GM12864 (cell line): ENCODE measurements at regions not wholly inside any gene's neighbourhood (a gene's known extent, or its start where the extent isn't known, plus 50 kb on each side); places are given as distances from the start of the nearest gene placed in this dataset.

Experiments
- DNase-seq: peaks from one replicate; pipeline ENCODE4 v3.0.0-alpha.2; 2011; ENCODE audit warnings: low read depth
- H3K4me3 ChIP-seq: 2 replicates; pipeline ENCODE4 v1.5.1; 2011; ENCODE audit warnings: mild to moderate bottlenecking, low read depth, low read length, control low read depth
- TF ChIP-seq, protein P1 (sequence below): IDR thresholded peaks from 2 replicates; pipeline ENCODE4 v1.5.1; 2011; ENCODE audit warnings: low read depth, mild to moderate bottlenecking, moderate library complexity, low read length, control low read depth, inconsistent platforms; ENCODE audit errors: missing control alignments

DNA sequence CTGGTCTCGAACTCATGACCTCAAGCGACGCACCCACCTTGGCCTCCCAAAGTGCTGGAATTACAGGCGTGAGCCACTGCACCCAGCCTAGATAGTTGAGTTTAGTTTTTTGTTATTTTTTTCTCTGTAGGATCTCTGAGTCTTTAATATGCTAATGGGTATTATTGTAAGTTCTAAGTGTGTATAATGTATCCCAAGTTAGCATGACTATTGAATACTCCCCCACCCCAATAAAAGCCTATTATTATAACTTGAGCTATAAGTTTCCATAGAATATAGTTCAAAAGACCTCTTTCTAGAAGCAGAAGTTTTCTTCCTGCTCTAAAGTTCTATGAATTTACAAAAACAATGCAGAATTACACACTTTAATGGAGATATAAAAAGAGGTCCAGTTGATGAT, 210.4 kb upstream of the MARCKS start:
- TF ChIP-seq, protein P1, sequence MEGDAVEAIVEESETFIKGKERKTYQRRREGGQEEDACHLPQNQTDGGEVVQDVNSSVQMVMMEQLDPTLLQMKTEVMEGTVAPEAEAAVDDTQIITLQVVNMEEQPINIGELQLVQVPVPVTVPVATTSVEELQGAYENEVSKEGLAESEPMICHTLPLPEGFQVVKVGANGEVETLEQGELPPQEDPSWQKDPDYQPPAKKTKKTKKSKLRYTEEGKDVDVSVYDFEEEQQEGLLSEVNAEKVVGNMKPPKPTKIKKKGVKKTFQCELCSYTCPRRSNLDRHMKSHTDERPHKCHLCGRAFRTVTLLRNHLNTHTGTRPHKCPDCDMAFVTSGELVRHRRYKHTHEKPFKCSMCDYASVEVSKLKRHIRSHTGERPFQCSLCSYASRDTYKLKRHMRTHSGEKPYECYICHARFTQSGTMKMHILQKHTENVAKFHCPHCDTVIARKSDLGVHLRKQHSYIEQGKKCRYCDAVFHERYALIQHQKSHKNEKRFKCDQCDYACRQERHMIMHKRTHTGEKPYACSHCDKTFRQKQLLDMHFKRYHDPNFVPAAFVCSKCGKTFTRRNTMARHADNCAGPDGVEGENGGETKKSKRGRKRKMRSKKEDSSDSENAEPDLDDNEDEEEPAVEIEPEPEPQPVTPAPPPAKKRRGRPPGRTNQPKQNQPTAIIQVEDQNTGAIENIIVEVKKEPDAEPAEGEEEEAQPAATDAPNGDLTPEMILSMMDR = no peak
- H3K4me3 ChIP-seq = no peak overlapping the region; the same call in 1 of the 2 replicates
- DNase-seq = no peak

GRCh38 chr6:113647143-113647889, 209.8 kb upstream of the MARCKS start:
- TF ChIP-seq, protein P1 = no peak
- DNase-seq = no peak
- no peak overlapping the region; the same call in 1 of the 2 replicates for H3K4me3 ChIP-seq

GRCh38 chr6:113648698-113649097, 208.4 kb upstream of the MARCKS start:
- TF ChIP-seq, protein P1 = no peak
- no peak for DNase-seq
- H3K4me3 ChIP-seq = peak overlapping the region; percentile 43

- TF ChIP-seq, protein P1 = no peak
- DNase-seq = no peak
- peak overlapping the region; percentile 43 for H3K4me3 ChIP-seq
These were observed 207.9 kb upstream of the MARCKS start for GRCh38 chr6:113649276-113649675.

DNA sequence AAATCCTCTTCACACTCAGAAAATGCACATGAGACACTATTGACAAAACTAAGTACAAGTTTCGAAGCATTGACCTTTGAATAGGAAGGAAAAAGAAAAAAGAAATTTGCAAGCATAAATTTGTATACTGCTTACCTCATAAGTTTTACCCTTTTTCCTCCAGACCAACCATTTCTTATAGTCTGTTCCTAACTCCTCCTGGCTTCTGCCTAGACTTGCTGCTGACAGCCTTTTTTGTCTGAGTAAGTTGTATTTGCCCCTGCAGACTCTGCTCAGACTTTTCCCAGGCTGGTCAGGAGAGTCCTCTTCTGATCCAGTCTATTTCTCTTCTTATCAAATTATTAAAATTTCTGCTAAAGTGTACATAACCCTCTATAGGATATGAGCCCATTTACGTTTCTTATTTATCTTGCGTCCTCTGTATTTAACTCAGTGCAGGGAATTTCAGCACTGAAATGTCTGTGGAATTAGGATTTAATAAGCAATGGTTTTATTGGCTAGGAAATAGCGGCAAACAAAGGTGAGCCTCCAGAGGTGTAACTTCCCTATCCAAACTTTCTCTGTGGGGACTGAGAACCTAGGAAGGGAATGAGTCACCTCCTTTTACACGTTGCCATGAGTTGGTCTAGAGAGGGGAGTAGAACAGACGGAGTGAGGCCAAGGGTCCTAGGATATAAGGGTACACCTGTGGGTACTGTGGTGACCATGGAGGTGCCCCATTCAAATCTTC, 207.1 kb upstream of the MARCKS start:
- TF ChIP-seq, protein P1 = no peak
- peak overlapping the region; percentile 43; the same call in 1 of the 2 replicates for H3K4me3 ChIP-seq

DNA sequence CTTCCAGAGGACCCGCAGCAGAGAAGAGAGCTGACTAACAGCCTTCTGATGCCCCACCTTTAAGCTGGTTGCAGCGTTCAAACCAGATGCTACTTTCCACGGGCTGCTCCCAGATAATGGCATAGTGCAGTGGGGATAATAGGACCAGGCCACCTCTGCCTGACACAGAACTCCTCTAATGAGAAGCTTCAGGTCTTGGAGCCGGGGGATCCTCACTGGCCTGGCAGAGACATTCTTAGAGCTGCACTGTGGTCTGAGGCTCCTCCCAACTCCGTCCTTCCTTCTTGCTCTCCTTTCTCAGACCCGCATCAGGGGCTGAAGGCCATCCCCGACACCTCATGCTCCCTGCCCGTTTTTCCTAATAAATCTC, 206.6 kb upstream of the MARCKS start:
- H3K4me3 ChIP-seq = no peak overlapping the region
- no peak for DNase-seq
- TF ChIP-seq, protein P1 = no peak

More for the DNA sequence above, 207.1 kb upstream of the MARCKS start:
- no peak for DNase-seq
